Gastrocnemius medialis (tissue), 4 donors: ENCODE measurements at regions not wholly inside any gene's neighbourhood (a gene's known extent, or its start where the extent isn't known, plus 50 kb on each side); places are given as distances from the start of the nearest gene placed in this dataset.

Source experiments
- ATAC-seq, 2 donors: fragments of 150-250 bp; one replicate each; pipeline ENCODE4 v1.9.1; 2016
- DNase-seq, 2 donors: peaks; one replicate each; pipeline ENCODE4 v3.0.0-alpha.2; 2019
- H3K27ac ChIP-seq, 4 donors: fragments of 200-600 bp; sonication (generic); 1 replicate in 1 of 4; 2 replicates in 3 of 4; pipeline ENCODE4 v1.5.1; 2016 to 2018; ENCODE audit warnings: mild to moderate bottlenecking in 2 of 4, moderate library complexity in 1 of 4
- H3K27me3 ChIP-seq, 3 donors: fragments of 200-600 bp; sonication (generic) in 2 of 3; 1 replicate in 1 of 3; 2 replicates in 2 of 3; pipeline versions ENCODE4 v1.5.1 to v1.6.0; 2016 to 2019; ENCODE audit warnings: mild to moderate bottlenecking in 1 of 3, moderate library complexity in 1 of 3
- H3K36me3 ChIP-seq, 2 donors: fragments of 200-600 bp; sonication (generic) in 1 of 2; one replicate each; pipeline ENCODE4 v1.5.1; 2017 to 2018
- H3K4me1 ChIP-seq, 2 donors: fragments of 200-600 bp; sonication (generic) in 1 of 2; one replicate each; pipeline ENCODE4 v1.5.1; 2016 to 2017; ENCODE audit warnings: mild to moderate bottlenecking in 2 of 2
- H3K4me3 ChIP-seq, 4 donors: fragments of 200-600 bp; sonication (generic) in 3 of 4; 1 replicate in 1 of 4; 2 replicates in 3 of 4; pipeline ENCODE4 v1.5.1; 2016 to 2019; ENCODE audit warnings: mild to moderate bottlenecking in 2 of 4
- H3K9me3 ChIP-seq, 3 donors: fragments of 200-600 bp; sonication (generic) in 2 of 3; 1 replicate in 1 of 3; 2 replicates in 2 of 3; pipeline ENCODE4 v1.5.1; 2016 to 2019
- POLR2A ChIP-seq, 2 donors: fragments of 450-650 bp; IDR thresholded peaks; one replicate each; pipeline ENCODE4 v1.6.1; 2017; ENCODE audit warnings: antibody characterized with exemption in 2 of 2, mild to moderate bottlenecking in 2 of 2, moderate library complexity in 2 of 2
- in situ Hi-C, 4 donors: fragments of 200-750 bp; cut with MboI; loops; one replicate each; pipeline versions ENCODE4 v1.15.0 to v1.8.0; 2017; ENCODE audit warnings: low sequenced_read_pairs in 4 of 4
- intact Hi-C: fragments of 100-400 bp; cut with DNase I; formaldehyde crosslinking; loops from one replicate; pipeline ENCODE4 v1.15.1; 2023; ENCODE audit warnings: low total_unique reads
- TF ChIP-seq, protein P1 (sequence below), 5 experiments: fragments of 450-650 bp in 3 of 5; fragments of 200-600 bp in 2 of 5; sonication (generic) in 2 of 5; IDR thresholded peaks in 4 of 5; conservative IDR thresholded peaks in 1 of 5; 1 replicate in 4 of 5; 2 replicates in 1 of 5; pipeline ENCODE4 v1.5.1; 2016 to 2019; ENCODE audit warnings: antibody characterized with exemption in 5 of 5, mild to moderate bottlenecking in 3 of 5, moderate library complexity in 3 of 5

- Histone ChIP-seq H3K4me3 (no peak overlapping the region), H3K27ac (no peak overlapping the region), H3K4me1 (no peaks in the 10 kb centered on the region), H3K36me3 (no peaks in the 10 kb centered on the region), H3K9me3 (no peaks in the 10 kb centered on the region), H3K27me3 (no peaks in the 10 kb centered on the region)
- TF ChIP-seq, protein P1, sequence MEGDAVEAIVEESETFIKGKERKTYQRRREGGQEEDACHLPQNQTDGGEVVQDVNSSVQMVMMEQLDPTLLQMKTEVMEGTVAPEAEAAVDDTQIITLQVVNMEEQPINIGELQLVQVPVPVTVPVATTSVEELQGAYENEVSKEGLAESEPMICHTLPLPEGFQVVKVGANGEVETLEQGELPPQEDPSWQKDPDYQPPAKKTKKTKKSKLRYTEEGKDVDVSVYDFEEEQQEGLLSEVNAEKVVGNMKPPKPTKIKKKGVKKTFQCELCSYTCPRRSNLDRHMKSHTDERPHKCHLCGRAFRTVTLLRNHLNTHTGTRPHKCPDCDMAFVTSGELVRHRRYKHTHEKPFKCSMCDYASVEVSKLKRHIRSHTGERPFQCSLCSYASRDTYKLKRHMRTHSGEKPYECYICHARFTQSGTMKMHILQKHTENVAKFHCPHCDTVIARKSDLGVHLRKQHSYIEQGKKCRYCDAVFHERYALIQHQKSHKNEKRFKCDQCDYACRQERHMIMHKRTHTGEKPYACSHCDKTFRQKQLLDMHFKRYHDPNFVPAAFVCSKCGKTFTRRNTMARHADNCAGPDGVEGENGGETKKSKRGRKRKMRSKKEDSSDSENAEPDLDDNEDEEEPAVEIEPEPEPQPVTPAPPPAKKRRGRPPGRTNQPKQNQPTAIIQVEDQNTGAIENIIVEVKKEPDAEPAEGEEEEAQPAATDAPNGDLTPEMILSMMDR (IDR thresholded peaks at IDR 0.05 in 4 of 5, conservative IDR thresholded peaks at IDR 0.05 in 1 of 5) = no peak
- TF ChIP-seq POLR2A (IDR thresholded peaks at IDR 0.05) = no peak
- no peak for ATAC-seq
- no peak for DNase-seq
- in situ Hi-C loops (no loop called here), intact Hi-C loops (no loop called here)
Measured at GRCh38 chr21:24785033-24785432, 822.2 kb downstream of the MRPL39 start.

DNA sequence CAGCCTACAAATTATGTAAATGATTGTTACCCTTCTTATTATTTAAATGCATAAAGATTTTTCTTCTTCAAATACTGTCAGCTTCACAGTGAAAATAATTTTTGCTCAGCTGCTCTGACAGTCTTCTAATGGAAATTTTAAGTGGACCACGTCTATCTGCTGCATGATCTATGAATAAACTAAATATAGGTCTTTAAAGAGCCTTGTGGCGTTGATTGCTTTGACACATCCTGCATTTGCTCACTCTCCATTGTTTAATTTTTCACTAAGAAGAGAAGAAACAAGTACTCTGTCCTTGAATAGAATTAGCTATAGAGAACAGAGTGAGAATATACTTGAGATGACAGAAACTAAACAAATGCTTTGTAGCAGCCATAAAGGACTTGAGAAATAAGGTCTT lies 826.1 kb downstream of the MRPL39 start:
- intact Hi-C loops = no loop called here
- in situ Hi-C loops = no loop called here
- H3K27me3 ChIP-seq = no peaks in the 10 kb centered on the region
- no peak for ATAC-seq
- no peaks in the 10 kb centered on the region for H3K4me1 ChIP-seq
- H3K4me3 ChIP-seq = no peak overlapping the region
- no peaks in the 10 kb centered on the region for H3K9me3 ChIP-seq
- no peak for DNase-seq
- no peaks in the 10 kb centered on the region for H3K36me3 ChIP-seq
- H3K27ac ChIP-seq = no peak overlapping the region
- TF ChIP-seq, protein P1 (IDR thresholded peaks at IDR 0.05 in 4 of 5, conservative IDR thresholded peaks at IDR 0.05 in 1 of 5) = no peak
- TF ChIP-seq POLR2A (IDR thresholded peaks at IDR 0.05) = no peak

DNA sequence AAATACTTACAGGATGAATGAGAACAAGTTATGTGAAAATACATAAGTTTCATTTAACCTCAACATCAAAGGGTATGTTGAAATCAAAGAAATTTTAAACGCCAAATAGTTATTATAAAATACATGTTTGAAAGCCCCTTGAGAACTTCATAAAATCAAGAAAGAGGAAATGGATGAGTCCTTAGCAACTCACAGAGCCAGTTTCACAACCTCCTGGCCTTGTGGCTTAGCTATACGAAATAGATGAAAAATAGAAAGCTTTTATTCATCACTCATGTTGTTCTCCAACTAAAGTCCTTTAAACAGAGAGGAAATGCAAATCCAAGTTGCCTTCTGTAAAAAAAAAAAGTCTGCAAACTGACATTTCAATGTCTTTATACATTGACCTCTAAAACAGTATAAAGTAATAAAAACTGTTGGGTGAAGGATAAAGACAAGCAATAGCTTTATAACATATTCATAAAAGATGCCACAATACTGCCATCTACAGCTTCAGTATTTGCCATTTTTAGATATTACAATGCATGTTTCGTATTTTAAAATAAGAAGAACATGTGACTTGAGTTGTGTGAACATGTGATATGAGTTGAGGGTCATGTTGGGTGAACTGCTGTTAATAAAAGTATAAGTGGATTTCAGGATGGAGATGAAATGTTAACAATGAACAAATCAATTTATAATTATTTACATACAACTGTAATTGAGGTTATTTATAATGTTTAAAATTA lies 847.8 kb downstream of the MRPL39 start:
- no peaks in the 10 kb centered on the region for H3K4me1 ChIP-seq
- TF ChIP-seq POLR2A (IDR thresholded peaks at IDR 0.05) = no peak
- TF ChIP-seq, protein P1 (IDR thresholded peaks at IDR 0.05 in 4 of 5, conservative IDR thresholded peaks at IDR 0.05 in 1 of 5) = no peak
- ATAC-seq = no peak
- no peaks in the 10 kb centered on the region for H3K27me3 ChIP-seq
- H3K27ac ChIP-seq = no peak overlapping the region
- no peak overlapping the region for H3K4me3 ChIP-seq
- no peak for DNase-seq
- H3K9me3 ChIP-seq = no peaks in the 10 kb centered on the region
- in situ Hi-C loops (no loop called here), intact Hi-C loops (no loop called here)
- no peaks in the 10 kb centered on the region for H3K36me3 ChIP-seq

DNA sequence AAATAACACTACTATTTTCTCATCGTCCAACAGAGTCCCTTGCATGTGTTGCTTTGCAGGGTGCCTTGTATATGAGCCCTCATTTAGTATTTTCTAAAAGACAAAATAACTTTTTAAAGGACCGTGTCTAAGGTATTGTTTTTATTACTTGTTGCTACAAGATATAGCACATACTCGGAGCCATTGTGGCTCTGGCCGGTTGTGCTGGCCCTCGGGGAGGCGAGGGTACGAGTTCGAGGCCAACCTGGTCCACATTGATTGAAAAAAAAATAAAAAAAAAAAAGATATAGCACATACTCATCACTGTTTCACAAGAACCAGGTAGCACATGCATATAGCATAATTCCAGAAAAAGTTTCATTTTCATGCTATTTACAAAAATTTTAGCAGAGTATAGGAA lies 869.2 kb downstream of the MRPL39 start:
- intact Hi-C loops = no loop called here
- Histone ChIP-seq H3K27ac (no peak overlapping the region), H3K4me1 (no peaks in the 10 kb centered on the region), H3K36me3 (no peaks in the 10 kb centered on the region), H3K27me3 (no peaks in the 10 kb centered on the region), H3K9me3 (no peaks in the 10 kb centered on the region), H3K4me3 (no peak overlapping the region)
- in situ Hi-C loops = no loop called here
- ATAC-seq = no peak
- TF ChIP-seq, protein P1 (IDR thresholded peaks at IDR 0.05 in 4 of 5, conservative IDR thresholded peaks at IDR 0.05 in 1 of 5) = no peak
- TF ChIP-seq POLR2A (IDR thresholded peaks at IDR 0.05) = no peak
- no peak for DNase-seq
